Astrocyte of the cerebellum (primary cell): ENCODE measurements at regions not wholly inside any gene's neighbourhood (a gene's known extent, or its start where the extent isn't known, plus 50 kb on each side); places are given as distances from the start of the nearest gene placed in this dataset.

Experiments used
- DNase-seq: peaks from one replicate; pipeline ENCODE4 v3.0.0-alpha.2; 2011; ENCODE audit warnings: low read depth
- H3K4me3 ChIP-seq: 2 replicates; pipeline ENCODE4 v1.5.1; 2011; ENCODE audit warnings: mild to moderate bottlenecking, low read depth, low read length, moderate library complexity
- CTCF ChIP-seq: IDR thresholded peaks from 2 replicates; pipeline ENCODE4 v1.5.1; 2012; ENCODE audit warnings: low read length, low read depth, moderate library complexity, mild to moderate bottlenecking; ENCODE audit errors: missing control alignments
- in situ Hi-C: cut with HindIII; loops from 2 replicates; pipeline ENCODE4 v1.10.0; 2017; ENCODE audit warnings: low sequenced_read_pairs

DNA sequence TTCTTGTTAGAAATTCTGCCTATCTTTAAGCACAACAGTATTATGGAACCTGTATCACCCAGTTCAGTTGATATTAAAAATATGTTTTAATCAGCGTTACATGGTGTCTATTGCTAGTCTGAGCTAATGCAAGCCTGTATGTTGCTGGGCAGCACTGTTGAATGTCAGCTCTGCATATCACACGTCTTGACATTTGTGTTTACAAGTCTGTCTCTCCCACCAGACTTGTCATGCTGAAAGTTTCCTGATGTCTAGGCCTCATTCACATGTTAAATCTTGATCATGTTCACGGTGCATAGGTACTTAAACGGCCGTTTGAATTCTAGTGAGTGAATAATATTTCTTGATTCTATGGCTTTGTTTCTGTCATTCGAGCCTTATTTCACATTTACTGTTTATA is 385.0 kb downstream of the SOCS6 start:
- DNase-seq, result no peak
- no peak for TF ChIP-seq CTCF
- in situ Hi-C loops, result no loop called here
- H3K4me3 ChIP-seq, result no peak overlapping the region

DNA sequence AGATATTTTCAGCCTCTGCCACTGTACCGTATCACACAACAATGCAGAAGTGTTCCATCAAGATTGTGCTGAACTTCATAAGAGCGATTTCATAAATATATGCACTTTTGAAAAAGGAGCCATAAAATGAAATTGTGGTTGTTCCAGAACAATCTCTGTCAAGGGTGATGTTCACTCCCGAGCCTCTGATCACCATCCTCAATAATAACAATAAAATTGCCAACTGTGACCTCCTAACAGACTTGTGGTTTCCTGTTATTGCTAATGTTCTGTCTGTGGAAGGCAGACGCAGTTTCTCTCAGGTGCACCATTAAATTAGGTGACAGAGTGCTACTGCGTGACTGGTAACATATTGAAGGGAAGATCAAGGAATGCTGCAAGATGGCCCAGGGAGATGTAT is 383.7 kb downstream of the SOCS6 start:
- in situ Hi-C loops, result no loop called here
- DNase-seq, result no peak
- no peak for TF ChIP-seq CTCF
- no peak overlapping the region for H3K4me3 ChIP-seq

DNA sequence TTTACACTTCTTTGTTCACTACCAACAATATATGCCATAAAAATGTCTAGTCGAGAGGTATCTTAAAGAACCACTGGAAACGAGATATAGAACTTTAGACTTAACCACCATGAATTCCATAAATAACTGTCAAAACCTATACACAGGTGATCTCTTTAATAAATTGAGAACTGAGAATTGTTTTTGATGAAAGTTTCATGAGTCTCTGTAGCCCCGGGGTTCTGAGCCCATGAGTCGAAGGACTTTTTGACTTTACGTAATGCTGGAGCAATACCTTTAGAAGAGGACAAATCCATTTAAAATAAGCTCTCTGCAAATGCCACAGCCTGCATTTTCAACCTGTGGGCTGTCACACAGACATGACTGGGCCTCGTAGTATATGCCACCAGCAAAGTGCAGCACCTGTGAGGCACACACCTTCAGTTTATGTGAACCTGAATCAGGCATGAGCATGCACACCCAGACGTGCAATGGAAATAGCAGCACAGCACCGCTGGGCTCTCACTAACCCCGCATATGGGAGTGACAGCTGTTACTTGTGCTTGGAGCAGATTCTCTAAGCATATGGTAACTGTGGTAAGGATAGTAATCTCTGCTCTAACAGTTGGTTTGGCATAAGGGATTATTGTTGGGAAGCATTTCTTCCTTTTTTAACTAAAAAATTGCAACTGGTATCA is 383.2 kb downstream of the SOCS6 start:
- in situ Hi-C loops, result no loop called here
- no peak for TF ChIP-seq CTCF
- no peak for DNase-seq
- no peak overlapping the region for H3K4me3 ChIP-seq

DNA sequence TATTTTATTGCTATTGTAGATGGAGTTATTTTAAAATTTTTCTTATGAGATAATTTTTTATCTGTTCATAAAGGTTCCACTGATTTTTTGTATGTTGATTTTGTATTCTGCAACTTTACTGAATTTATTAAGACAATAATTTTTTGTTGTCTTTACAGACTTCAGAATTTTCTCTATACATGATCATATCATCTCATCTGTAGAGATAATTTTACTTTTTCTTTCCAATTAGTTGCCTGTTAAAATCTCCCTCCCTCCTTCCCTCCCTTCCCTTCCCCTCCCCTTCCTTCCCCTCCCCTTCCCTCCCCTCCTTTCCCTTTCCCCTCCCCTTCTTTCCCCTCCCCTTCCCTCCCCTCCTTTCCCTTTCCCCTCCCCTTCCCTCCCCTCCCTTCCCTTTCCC is 378.1 kb downstream of the SOCS6 start:
- TF ChIP-seq CTCF, result no peak
- DNase-seq, result no peak
- H3K4me3 ChIP-seq, result no peak overlapping the region
- in situ Hi-C loops, result no loop called here

DNA sequence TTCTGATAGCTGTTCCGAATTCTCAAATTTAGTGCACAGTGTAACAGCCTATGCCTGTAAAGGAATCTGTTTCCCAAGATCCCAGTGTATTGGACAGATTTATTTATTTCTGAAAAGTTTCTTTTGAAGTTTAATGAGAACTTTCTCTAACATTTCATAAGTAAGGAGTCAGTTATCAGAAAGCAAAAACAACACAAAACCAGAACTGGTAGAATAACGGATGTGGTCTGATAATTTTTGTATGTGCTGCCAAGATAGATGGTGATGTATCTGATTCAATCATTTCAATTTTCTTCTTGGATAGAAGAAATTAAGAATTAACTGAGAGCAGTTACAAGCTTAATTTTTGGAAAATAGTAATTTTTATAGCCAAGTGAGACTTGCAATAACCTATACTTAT is 374.3 kb downstream of the SOCS6 start:
- no peak for TF ChIP-seq CTCF
- H3K4me3 ChIP-seq, result no peak overlapping the region
- DNase-seq, result no peak
- in situ Hi-C loops, result no loop called here

DNA sequence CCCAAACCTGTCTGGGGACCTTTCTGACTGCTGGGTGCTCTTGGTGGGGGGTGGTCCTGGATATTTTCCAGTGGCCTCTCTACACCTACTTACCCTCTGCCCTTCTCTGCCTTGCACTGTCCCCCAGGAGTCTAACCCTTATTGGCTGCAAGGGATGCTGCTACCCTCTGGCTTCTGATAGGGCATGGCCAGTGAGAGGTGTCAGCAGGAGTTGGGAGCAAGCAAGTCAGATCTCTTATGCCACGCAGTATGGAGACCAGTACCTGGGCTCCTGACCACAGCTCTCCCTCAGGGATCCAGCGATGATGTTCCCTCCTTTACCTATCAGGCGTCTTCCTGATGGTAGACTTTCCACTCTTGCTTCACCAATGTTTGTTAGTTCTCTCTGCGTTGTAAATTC is 373.7 kb downstream of the SOCS6 start:
- in situ Hi-C loops, result no loop called here
- DNase-seq, result no peak
- TF ChIP-seq CTCF, result no peak
- H3K4me3 ChIP-seq, result no peak overlapping the region
